ENCODE measurements at regions not wholly inside any gene's neighbourhood (a gene's known extent, or its start where the extent isn't known, plus 50 kb on each side); places are given as distances from the start of the nearest gene placed in this dataset.

GRCh38 chrX:97844161-97844560, 960.5 kb downstream of the RPA4 start:
- 100% methylated on average over 3 of the region's 18 CpGs; no CpG with 5 or more reads in 1 of the 2 experiments for WGBS, 2 experiments (ENCODE audit: extremely low coverage in 1 of 2, insufficient coverage in 1 of 2, insufficient read length in 1 of 2, insufficient replicate concordance in 2 of 2, low coverage in 1 of 2, low lambda C conversion rate in 2 of 2, missing lambda C conversion rate in 1 of 2)
- POLR2A ChIA-PET (ENCODE audit: partially characterized antibody): no interaction called here
- FAIRE-seq: no peak
- TF ChIP-seq SAP30 (IDR thresholded peaks at IDR 0.05; ENCODE audit: insufficient read depth, insufficient replicate concordance, low read length) (no peak), ASH2L (IDR thresholded peaks at IDR 0.05; ENCODE audit: low read length) (no peak), NRF1 (IDR thresholded peaks at IDR 0.05; ENCODE audit: low read depth, low read length) (no peak), KDM5A (IDR thresholded peaks at IDR 0.05; ENCODE audit: low read length) (no peak), JUN (IDR thresholded peaks at IDR 0.05; ENCODE audit: low read depth, low read length) (no peak), POLR2AphosphoS5 (IDR thresholded peaks at IDR 0.05; ENCODE audit: low read depth, low read length) (no peak), SIX5 (IDR thresholded peaks at IDR 0.05; ENCODE audit: low read depth, low read length) (no peak), GABPA (IDR thresholded peaks at IDR 0.05; ENCODE audit: borderline replicate concordance, insufficient read depth, low read length) (no peak), TAF1 (IDR thresholded peaks at IDR 0.05; ENCODE audit: low read depth, low read length) (no peak), KDM4A (IDR thresholded peaks at IDR 0.05; ENCODE audit: low read depth, low read length, severe bottlenecking) (no peak), JUND (IDR thresholded peaks at IDR 0.05; ENCODE audit: low read length) (no peak), POU5F1 (IDR thresholded peaks at IDR 0.05; ENCODE audit: low read depth, low read length) (no peak), YY1 (IDR thresholded peaks at IDR 0.05; ENCODE audit: low read depth, low read length) (no peak)
- TF ChIP-seq, protein P1, sequence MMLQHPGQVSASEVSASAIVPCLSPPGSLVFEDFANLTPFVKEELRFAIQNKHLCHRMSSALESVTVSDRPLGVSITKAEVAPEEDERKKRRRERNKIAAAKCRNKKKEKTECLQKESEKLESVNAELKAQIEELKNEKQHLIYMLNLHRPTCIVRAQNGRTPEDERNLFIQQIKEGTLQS (IDR thresholded peaks at IDR 0.05; ENCODE audit: insufficient read depth, low read depth, low read length): no peak
- TF ChIP-seq, protein P2, sequence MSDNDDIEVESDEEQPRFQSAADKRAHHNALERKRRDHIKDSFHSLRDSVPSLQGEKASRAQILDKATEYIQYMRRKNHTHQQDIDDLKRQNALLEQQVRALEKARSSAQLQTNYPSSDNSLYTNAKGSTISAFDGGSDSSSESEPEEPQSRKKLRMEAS (IDR thresholded peaks at IDR 0.05): no peak

More at GRCh38 chrX:97844161-97844560, 960.5 kb downstream of the RPA4 start:
- Histone ChIP-seq H3K36me3 (ENCODE audit: control insufficient read depth in 2 of 4, insufficient read depth in 4 of 4, low read length in 3 of 4) (no peaks in the 10 kb centered on the region), H3K79me2 (ENCODE audit: control insufficient read depth in 1 of 2, insufficient read depth in 2 of 2, low read length in 2 of 2) (no peaks in the 10 kb centered on the region), H4K20me1 (replicated peaks in 1 of 2; ENCODE audit: control insufficient read depth in 1 of 2, insufficient read depth in 2 of 2, low read length in 2 of 2) (no peaks in the 10 kb centered on the region), H3K23ac (ENCODE audit: insufficient read length) (no peak overlapping the region), H3K79me1 (ENCODE audit: low read depth, low read length) (no peaks in the 10 kb centered on the region), H3K9ac (replicated peaks in 1 of 4; ENCODE audit: extremely low read depth in 1 of 4, low read depth in 3 of 4, low read length in 3 of 4) (no peak overlapping the region), H2BK120ac (replicated peaks; ENCODE audit: low read depth, low read length) (no peak overlapping the region), H3K14ac (ENCODE audit: insufficient read length) (no peak overlapping the region), H2BK5ac (ENCODE audit: low read depth, low read length) (no peak overlapping the region), H3K4me2 (ENCODE audit: insufficient read depth in 1 of 2, low read depth in 2 of 2, low read length in 2 of 2) (no peak overlapping the region), H2AFZ (ENCODE audit: low read length) (no peak overlapping the region), H3K23me2 (ENCODE audit: low read depth, low read length) (no peaks in the 10 kb centered on the region), H3K4me1 (replicated peaks in 1 of 4; ENCODE audit: control insufficient read depth in 3 of 4, insufficient read depth in 4 of 4, low read length in 3 of 4) (no peaks in the 10 kb centered on the region), H4K91ac (replicated peaks; ENCODE audit: insufficient read length, low read length) (no peak overlapping the region), H3K56ac (replicated peaks; ENCODE audit: insufficient read length, low read depth, low read length) (no peak overlapping the region), H3K4ac (replicated peaks; ENCODE audit: insufficient read length, low read depth, low read length) (no peak overlapping the region), H3K27me3 (replicated peaks in 1 of 4; ENCODE audit: control insufficient read depth in 3 of 4, extremely low read depth in 1 of 4, insufficient read depth in 3 of 4, low read length in 3 of 4) (no peaks in the 10 kb centered on the region), H2BK12ac (ENCODE audit: low read depth, low read length) (no peak overlapping the region), H4K8ac (ENCODE audit: extremely low read depth, insufficient read depth, low read length) (no peak overlapping the region; the same call in 1 of the 2 replicates), H3K9me3 (ENCODE audit: insufficient read depth in 2 of 2, low read depth in 1 of 2, low read length in 1 of 2) (peaks cover 5 to 36% of the 10 kb centered on the region in 2 experiments; a peak in 2 of 4 replicates), H2BK20ac (ENCODE audit: low read length) (peak overlapping the region; percentile 32; the same call in 1 of the 2 replicates), H3K4me3 (ENCODE audit: extremely low read depth in 1 of 4, insufficient read depth in 2 of 4, low read depth in 3 of 4, low read length in 4 of 4) (no peak overlapping the region), H2BK15ac (ENCODE audit: low read length) (no peak overlapping the region), H2AK5ac (ENCODE audit: low read depth, low read length) (no peak overlapping the region), H4K5ac (ENCODE audit: insufficient read length, low read depth, low read length) (no peak overlapping the region), H3K18ac (ENCODE audit: extremely low read depth, low read length) (no peak overlapping the region), H3K27ac (ENCODE audit: low read depth, low read length) (no peak overlapping the region)
- DNase-seq (ENCODE audit: low read depth in 1 of 2, low spot score in 2 of 2): no peak
- CTCF ChIA-PET (ENCODE audit: partially characterized antibody): no interaction called here
